Epithelial cell of proximal tubule (primary cell): ENCODE measurements at regions not wholly inside any gene's neighbourhood (a gene's known extent, or its start where the extent isn't known, plus 50 kb on each side); places are given as distances from the start of the nearest gene placed in this dataset.

Source experiments
- DNase-seq: peaks from one replicate; pipeline ENCODE4 v3.0.0-alpha.2; 2011; ENCODE audit warnings: low read depth
- H3K4me3 ChIP-seq: 2 replicates; pipeline ENCODE4 v1.5.1; 2011; ENCODE audit warnings: low read depth, mild to moderate bottlenecking, low read length
- CTCF ChIP-seq: conservative IDR thresholded peaks from 2 replicates; pipeline ENCODE4 v1.5.1; 2012; ENCODE audit warnings: low read depth, mild to moderate bottlenecking, low read length

DNA sequence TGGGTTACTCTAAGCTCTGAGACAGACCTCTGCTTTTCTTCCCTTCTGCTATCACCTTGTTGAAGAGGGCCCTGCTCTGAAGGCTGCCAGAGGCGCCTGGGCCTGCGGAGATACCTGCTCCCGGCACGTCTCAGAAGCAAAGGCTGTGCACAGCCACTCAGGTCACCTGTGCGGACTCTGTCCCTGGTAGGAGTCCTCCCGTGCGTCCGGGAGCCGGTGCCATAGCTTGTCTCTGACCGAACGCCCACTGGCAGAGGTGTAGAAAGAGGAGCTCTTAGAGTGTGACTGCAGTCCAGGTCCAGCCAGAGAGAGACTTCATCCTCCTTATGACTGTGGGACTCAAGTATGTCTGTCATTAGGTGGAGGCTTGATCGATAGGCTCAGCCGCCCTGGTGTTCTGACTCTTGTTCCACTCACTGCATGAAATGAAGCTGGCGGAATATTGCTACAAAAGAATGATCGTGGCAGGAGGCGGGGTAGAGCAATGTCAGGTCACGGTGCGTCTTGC, 51.0 kb upstream of the UNC93A start:
- no peak for TF ChIP-seq CTCF
- no peak overlapping the region for H3K4me3 ChIP-seq

More for the DNA sequence above, 51.0 kb upstream of the UNC93A start:
- DNase-seq = no peak
